Loucy (cell line): ENCODE measurements at regions not wholly inside any gene's neighbourhood (a gene's known extent, or its start where the extent isn't known, plus 50 kb on each side); places are given as distances from the start of the nearest gene placed in this dataset.

ENCODE experiments used
- EZH2phosphoT487 ChIP-seq: fragments of 200-600 bp; IDR thresholded peaks from 2 replicates; pipeline ENCODE4 v1.6.1; 2018; ENCODE audit warnings: antibody characterized with exemption, mild to moderate bottlenecking, moderate library complexity, borderline replicate concordance
- TF ChIP-seq, protein P1 (sequence below): fragments of 200-600 bp; sonication (generic); conservative IDR thresholded peaks from 2 replicates; pipeline ENCODE4 v1.5.1; 2014; ENCODE audit warnings: mild to moderate bottlenecking, antibody characterized with exemption, low read length

DNA sequence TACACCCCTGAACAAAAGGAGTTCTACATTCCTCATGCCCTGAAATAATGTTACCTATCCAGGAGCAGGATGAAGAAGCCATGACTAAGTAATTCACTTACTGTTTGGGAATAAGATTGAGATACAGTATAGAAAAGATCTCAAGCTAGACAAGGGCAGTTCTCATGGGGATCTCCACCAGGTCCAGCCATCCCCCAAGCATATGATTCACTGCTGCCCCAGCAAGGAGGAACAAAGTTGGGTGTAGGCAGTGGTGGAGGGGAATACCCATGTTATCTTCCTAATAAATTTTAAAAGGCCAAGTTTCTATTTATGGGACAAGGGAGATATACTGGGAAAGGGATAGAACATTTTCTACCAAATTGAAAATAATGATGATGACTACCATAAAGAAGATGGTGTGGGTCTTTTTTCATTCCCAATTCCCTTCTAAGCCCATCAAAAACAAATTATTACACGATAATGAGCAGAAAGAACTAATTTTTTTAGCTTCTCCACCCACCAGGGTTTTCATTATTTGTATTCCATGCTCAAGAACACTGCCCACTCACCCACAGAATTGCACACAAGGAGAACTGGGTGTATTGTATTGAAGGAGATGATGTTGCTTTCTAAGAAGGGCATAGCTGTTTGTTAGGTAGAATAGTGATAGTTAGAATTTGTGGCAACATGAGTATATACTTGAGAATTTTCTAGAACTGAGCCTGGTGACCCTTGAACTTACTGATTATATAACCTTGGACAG, 204.6 kb downstream of the BTG1 start:
- TF ChIP-seq, protein P1, sequence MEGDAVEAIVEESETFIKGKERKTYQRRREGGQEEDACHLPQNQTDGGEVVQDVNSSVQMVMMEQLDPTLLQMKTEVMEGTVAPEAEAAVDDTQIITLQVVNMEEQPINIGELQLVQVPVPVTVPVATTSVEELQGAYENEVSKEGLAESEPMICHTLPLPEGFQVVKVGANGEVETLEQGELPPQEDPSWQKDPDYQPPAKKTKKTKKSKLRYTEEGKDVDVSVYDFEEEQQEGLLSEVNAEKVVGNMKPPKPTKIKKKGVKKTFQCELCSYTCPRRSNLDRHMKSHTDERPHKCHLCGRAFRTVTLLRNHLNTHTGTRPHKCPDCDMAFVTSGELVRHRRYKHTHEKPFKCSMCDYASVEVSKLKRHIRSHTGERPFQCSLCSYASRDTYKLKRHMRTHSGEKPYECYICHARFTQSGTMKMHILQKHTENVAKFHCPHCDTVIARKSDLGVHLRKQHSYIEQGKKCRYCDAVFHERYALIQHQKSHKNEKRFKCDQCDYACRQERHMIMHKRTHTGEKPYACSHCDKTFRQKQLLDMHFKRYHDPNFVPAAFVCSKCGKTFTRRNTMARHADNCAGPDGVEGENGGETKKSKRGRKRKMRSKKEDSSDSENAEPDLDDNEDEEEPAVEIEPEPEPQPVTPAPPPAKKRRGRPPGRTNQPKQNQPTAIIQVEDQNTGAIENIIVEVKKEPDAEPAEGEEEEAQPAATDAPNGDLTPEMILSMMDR = no peak
- no peak for TF ChIP-seq EZH2phosphoT487
